Dermis microvascular lymphatic vessel endothelial cell (primary cell): ENCODE measurements at regions not wholly inside any gene's neighbourhood (a gene's known extent, or its start where the extent isn't known, plus 50 kb on each side); places are given as distances from the start of the nearest gene placed in this dataset.
"Not testable (repeated sequence)": the region's sequence is repeated elsewhere in the genome, so short reads cannot be mapped to it uniquely, and the experiment has no call there.

ENCODE experiments used
- DNase-seq, 2 donors: peaks; one replicate each; pipeline versions ENCODE4 v3.0.0 to v3.0.0-alpha.2; 2010; ENCODE audit warnings: low read depth in 2 of 2

DNA sequence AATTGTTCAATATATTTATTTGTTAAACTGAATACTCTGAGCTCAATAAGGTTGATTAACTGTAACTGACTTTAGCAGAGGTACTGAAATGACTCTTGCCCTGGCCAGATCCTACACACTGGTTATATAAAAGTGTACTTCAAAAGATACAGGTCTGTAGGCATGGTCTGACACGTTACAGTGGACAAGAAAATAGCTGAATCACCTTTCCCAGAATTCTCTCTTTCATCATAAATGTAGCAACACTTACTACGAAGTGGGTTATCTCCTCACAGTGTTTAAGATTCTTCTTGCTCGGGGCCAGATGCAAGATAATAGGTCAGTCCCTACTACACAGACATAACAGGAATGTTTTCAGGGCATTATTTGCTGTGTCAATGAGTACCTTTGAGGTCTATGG, 107.0 kb upstream of the ZC3H15 start:
- DNase-seq = no peak

DNA sequence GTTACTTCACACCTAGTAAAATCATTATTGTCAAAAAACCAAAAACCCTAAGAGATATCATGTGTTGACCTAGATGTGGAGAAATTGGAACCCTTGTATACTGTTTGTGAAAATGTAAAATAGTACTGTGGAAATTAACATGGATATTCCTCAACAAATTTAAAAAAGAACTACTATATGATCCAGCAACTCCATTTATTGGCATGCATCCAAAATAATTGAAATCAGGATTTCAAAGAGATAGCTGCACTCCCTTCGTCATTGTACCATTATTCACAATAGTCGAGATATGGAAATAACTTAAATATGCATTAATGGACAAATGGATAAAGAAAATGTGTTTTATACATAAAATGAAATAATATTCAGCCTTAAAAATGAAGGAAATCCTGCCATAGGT, 105.3 kb upstream of the ZC3H15 start:
- DNase-seq = no peak

DNA sequence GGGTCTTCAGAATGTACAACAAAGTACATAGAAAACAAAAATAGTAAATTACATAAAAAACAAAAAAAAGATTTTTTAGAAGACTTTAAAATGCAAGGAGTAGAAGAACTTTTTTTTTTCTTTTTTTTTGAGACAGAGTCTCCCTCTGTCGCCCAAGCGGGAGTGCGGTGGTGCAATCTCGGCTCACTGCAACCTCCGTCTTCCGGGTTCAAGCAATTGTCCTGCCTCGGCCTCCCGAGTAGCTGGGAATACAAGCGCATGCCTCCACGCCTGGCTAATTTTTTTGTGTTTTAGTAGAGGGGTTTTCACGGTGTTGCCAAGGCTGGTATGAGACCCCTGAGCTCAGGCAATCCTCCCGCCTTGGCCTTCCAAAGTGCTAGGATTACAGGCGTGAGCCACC, 104.5 kb upstream of the ZC3H15 start:
- DNase-seq = no peak

DNA sequence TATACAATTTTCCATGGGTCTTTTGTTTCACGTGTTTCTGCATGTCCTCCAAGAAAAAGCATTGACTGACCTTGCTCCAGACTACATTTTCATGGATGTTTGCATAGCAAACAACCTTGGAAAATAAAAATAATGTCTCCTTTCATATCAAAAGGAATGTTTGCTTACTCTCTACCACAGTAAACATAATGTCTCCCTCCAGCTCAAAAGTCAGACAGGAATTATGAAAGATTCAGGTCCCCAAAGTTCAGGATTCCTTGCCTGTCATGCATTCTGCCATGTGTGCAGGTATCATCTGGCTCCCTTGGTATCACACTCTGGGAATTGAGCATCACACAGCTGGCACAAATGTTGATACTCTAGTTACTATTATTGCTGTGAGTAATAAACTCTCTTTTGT, 103.1 kb upstream of the ZC3H15 start:
- DNase-seq = no peak

DNA sequence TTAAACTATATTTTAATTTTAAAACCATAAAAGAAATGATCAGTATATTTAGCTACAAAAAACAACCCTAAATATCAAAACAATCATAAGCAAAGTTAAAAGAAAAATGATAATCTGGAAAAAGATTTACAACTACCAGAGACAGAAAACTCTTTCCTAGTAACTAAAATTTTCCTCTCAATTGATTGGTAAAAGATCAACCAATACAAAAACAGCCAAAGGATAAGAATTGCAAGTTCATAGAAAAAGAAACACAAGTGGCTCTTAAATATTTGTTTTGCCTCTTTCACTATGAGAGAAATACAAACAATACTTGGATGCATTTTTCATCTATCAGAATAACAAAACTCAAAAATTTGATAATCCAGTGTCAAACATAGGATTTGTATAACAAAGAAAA, 101.8 kb upstream of the ZC3H15 start:
- no peak for DNase-seq

DNA sequence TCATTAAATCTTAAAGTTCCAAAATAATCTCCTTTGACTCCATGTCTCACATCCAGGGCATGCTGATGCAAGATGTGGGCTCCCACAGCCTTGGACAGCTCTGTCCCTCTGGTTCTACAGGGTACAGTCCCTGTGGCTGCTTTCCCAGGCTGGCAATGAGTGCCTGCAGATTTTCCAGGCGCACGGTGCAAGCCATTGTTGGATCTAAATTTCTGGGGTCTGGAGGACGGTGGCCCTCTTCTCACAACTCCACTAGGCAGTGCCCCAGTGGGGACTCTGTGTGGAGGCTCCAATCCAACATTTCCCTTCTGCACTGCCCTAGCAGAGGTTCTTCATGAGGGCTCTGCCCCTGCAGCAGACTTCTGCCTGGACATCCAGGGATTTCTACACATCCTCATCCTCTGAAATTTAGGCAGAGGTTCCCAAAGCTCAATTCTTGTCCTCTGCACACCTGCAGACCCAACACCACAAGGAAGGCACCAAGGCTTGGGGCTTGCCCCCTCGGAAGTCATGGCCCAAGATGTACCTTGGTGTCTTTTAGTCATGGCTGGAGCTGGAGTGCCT, 100.3 kb upstream of the ZC3H15 start:
- not testable (repeated sequence) for DNase-seq

DNA sequence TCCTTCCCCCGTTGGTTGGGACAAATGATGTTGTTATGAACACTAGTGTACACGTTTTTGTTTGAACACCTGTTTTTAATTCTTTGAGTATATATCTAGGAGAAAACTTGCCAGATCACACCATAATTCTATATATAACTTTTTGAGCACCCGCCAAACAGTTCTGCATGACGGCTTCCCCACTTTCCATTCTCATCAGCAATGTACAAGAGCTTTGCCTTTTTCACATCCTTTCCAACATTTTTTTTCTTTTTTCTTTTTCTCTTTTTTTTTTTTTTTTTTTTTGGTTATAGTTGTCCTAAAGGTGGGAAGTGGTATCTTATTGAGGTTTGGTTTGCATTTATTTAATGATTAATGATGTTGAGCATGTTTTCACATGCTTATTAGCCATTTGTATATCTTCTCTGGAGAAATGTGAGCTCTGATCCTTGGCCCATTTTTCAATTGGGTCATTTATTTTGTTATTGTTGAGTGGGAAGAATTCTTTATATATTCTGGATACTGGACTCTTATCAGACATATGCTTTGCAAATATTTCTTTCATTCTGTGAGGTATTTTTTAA, 86.9 kb upstream of the ZC3H15 start:
- DNase-seq = no peak

DNA sequence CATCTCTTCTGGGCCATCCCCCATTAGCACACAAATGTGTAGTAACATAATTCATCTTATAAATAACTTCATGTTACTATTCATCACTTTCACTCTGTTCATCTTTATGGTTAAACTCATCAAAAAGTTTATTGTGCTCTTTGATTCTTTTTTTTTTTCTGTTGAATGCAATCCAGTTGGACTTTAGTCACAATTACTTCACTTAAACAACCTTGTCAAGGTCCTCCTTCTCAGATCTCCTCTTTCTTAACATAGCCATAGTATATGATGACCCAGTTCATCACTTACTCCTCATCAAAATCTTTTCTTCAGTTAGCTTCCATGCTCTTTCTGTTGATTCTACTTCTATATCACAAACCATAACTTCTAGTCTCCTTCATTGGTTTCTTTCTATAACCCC, 80.2 kb upstream of the ZC3H15 start:
- no peak for DNase-seq

DNA sequence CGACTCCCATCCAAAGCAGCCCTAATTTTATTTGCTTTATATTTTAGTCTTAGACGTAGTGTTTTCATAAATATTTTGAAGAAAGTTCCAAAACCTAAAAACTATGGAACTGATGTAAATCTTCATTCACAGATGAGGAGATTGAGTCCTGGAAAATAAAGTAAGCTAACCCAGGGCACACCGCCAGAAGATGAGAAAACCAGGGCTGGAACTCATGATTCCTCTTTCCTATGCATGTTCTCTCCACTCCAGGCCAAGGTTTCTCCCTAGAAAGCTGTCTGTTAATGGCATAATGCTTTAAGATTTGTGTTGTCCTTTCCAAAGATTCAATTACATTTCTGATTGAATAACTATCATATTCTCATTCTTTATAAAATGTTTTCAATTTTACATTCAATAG, 78.4 kb upstream of the ZC3H15 start:
- DNase-seq = no peak

DNA sequence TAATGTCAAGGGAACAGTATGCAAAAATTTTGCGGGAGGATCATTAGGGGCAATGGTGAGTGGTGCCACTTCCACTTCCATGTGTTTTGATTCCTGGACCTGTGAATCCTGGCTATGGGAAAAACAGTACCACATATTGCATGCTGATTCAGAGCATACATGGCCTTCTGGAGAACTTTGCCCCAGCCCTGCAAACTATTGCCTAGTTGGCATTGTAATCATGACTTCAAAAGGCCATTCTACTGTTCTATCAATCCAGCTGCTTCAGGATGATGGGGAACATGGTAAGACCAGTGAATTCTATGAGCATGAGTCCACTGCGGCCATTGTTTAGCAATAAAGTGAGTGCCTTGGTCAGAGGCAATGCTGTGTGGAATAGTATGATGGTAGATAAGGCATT, 75.3 kb upstream of the ZC3H15 start:
- DNase-seq = no peak

DNA sequence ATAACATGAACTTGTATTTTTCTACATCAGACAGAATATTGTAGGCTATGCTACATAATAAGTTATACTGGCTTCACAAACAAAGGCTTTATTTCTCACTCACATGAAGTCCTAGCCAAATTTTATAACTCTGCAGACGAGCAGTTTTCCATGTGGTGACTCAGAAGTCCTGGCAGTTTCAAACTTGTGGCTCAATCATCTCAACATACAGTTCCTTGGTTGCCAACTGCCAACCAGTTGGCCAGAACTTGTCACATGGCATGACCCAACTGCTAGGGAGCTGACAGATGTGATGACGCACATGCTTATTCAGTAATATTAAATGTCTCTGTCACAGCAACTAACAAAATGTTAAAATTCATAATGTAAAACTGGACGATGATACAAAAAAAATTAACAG, 63.8 kb upstream of the ZC3H15 start:
- DNase-seq = peak in 1 of 2 donors; percentile 16

DNA sequence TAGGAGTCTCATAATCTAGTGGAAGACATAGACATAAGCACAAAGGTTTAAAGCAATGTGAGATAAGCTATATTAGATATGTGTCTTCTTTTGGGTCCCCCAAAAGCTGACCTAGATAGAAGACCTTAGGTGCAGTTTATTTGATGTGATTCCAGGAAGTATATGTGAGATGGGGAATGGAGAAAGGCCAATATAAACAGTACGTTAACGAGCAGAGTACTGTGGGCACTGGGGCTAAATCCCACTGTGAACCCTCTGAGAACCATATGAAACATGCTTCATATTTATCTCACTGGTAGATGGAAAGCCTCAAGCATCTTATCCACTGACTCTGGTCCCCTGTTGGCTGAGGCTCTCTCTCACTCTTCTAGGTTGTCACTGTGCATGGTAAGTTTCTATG, 62.6 kb upstream of the ZC3H15 start:
- no peak for DNase-seq

DNA sequence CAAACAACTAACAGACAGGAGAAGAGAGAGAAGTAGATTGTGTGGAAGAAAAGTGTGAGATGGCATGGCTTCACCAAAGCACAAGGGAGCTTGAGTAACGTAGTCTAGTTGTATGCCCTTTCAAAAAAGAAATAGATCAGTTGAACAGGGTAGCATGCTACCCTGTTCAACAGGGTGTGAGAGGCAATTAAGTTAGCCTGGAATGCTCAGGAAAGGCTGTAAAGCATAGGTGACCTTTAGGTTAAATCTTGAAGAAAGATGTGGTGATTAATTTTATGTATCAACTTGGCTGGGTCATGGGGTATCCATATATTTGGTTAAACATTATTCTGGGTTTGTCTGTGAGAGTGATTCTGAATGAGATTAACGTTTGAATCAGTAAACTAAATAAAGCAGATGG, 61.8 kb upstream of the ZC3H15 start:
- no peak for DNase-seq

DNA sequence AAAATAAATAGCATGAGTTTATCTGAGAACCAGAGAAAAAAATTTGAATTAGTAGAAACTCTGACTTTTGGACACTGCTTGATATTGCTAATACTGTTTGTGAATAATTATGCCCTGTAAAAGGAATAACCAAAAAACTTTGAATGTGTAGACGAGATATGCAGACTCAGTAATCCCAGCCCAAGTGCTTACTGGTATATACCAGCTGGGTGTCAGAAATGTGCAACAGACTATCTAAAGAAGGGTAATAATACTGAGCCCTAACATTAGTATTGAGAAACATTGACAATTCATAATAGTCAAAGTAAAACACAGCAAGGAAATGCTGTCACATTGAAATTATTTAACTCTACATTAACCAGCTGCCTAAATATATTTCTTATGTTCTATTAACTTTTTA, 60.5 kb upstream of the ZC3H15 start:
- DNase-seq = no peak

DNA sequence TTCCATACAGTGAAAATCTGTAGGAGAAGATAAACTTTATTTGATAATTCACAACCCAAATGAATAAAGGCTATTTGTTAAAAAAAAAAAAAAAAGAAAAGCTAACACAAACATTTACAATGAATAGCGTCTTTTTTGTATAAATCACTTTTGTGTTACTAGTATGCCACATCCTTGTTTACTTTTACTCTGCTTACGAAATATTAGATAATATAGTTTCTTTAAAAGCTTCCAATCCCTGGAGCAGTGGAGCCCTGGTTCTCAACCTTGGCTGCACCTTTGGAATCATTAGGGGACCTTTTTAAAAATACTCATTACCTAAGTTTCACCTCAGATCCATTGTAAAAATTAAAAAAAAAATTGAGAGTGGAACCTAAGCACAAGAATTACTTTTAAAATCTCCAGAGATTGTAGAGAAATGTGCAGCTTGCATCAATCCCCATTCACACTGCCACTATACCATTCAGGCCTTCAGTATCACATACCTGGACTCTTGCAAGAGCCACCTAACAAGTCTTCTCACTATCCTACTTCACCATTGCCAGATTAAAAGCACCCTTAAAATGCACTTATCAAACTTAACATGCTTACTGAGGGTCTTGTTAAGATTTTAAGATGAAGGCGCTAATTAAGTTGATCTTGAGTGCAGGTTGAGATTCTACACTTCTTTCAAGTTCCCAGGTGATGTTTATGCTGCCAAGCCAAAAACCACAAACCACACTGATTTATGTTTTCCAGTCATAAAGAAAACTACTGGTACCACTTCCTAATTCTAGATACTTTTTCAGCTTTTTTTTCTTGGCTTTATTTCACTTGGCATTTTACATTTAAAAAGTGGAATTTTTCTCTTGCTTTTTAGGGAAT, 59.7 kb upstream of the ZC3H15 start:
- DNase-seq = no peak

DNA sequence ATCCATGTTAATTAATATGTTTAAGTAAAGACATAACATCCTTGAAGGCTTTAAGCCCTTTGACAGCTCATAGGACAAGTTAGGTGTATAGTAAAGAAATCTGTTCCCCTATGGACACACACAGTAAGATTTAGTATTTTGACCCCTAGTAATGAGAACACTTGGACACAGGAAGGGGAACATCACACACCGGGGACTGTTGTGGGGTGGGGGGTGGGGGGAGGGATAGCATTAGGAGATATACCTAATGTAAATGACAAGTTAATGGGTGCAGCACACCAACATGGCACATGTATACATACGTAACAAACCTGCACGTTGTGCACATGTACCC, 59.1 kb upstream of the ZC3H15 start:
- not testable (repeated sequence) for DNase-seq

DNA sequence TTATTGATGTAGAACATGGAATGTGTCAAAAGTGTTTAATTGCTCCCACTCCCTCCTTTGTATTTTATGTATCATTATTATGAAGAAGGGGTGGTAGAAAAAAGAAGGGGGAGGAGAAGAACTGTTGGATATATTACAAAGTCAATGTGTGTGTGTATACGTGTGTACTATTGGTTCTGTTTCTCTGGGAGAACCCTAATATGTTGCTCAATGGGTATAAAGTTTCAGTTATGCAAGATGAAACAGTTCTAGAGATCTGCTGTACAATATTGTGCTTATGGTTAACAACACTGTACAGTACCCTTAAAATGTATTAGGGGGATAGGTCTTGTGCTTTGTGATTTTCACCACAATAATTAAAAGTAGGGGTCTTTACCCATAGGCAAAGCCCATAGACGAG, 58.1 kb upstream of the ZC3H15 start:
- no peak for DNase-seq

DNA sequence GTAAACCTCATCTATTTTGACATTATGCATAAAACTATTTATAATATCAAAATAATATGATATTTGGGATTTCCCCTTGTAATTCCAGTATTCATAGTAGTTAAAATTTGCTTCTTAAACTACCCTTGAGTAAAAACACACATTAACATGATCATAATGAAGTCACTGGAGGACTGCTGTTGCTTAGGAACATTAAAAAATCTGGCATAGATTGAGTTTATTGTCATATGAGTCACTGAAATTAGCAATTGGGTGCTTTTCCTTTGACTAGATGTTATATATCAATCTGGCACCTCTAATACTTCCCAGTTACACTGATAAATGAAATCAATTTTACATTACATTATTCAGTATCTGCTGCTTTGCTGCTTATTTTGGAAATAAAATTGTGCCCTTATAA, 57.0 kb upstream of the ZC3H15 start:
- no peak for DNase-seq

DNA sequence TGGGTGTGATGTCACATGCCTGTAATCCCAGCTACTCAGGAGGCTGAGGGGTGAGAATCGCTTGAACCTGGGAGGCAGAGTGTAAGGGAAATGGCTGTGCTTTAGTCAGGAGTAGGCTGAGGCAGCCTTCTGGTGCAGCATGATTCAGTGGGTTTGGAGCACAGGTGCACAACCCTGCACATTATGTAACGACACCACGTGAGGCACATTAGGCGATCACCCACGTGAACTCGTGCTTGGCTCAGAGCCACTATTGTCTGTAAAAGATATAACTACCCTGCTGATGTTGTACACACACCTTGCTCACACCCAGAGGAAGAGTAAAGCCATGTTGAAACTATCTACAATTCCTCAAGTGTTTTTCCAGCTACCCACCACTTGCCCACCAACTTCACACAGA, 54.8 kb upstream of the ZC3H15 start:
- DNase-seq = no peak

DNA sequence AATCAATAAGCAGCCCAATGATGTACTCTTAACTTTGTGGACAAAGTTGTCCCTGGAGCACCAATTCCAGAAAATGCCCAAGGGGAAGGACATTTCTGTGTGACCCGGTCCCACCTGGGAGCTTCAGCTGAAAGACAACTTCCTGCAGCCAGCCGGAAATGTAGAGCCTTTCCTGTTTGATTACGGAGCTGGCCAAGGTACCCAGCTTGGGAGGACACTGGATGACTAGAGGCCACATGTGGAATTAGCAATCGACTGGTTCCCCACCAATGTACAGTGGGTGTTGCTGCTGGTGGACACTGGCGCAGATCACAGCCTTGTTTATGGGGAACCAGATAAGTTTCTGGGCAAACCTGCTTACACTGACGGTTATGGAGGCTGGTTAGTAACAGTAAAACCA, 53.0 kb upstream of the ZC3H15 start:
- DNase-seq = no peak

DNA sequence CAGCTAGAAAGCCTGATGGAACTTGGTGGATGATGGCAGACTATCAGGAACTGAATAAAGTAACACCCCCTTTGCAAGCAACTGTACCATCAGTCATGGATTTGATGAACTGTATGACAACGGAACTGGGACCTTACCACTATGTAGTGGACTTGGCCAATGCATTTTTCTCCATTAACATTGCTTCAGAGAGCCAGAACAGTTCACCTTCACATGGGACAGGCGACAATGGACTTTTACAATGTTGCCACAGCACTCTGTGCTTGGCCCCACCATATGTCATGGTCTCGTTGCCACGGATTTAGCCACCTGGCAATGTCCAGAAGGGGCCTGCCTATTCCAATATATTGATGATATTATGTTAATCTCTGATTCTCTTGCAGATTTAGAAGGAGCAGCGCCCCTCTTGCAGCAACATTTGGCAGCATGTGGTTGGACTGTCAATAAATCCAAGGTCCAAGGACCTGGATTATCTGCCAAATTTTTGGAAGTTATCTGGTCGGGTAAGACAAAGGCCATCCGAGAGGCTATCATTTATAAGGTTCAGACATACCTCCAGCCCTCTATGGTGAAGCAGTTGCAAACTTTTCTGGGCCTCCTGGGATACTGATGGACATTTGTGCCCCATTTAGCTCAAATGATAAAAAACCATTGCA, 52.2 kb upstream of the ZC3H15 start:
- no peak for DNase-seq
